ENCODE measurements at regions not wholly inside any gene's neighbourhood (a gene's known extent, or its start where the extent isn't known, plus 50 kb on each side); places are given as distances from the start of the nearest gene placed in this dataset.

- Histone ChIP-seq H3K4me1 (ENCODE audit: control insufficient read depth in 2 of 2, insufficient read depth in 2 of 2, low read length in 2 of 2) (no peaks in the 10 kb centered on the region), H3K4me3 (ENCODE audit: low read length in 2 of 2) (no peak overlapping the region), H3K27me3 (ENCODE audit: control insufficient read depth in 2 of 2, insufficient read depth in 1 of 2, low read length in 1 of 2) (no peaks in the 10 kb centered on the region), H3K36me3 (ENCODE audit: control insufficient read depth in 2 of 2, insufficient read depth in 2 of 2, low read length in 1 of 2) (no peaks in the 10 kb centered on the region), H3K27ac (ENCODE audit: low read depth in 1 of 2, low read length in 1 of 2) (no peak overlapping the region), H3K9me3 (ENCODE audit: control insufficient read depth in 2 of 2, insufficient read depth in 1 of 2, low read length in 1 of 2) (no peaks in the 10 kb centered on the region)
- DNase-seq (ENCODE audit: low read depth in 6 of 9, low spot score in 9 of 9): no peak
- 83% methylated on average over 2 of the region's 2 CpGs for WGBS
These were observed 155.6 kb upstream of the TAS2R1 start for GRCh38 chr5:9785751-9786150.

GRCh38 chr5:9784231-9784630, 154.1 kb upstream of the TAS2R1 start:
- no peak overlapping the region for H3K4me3 ChIP-seq (ENCODE audit: low read length in 2 of 2)
- H3K36me3 ChIP-seq (ENCODE audit: control insufficient read depth in 2 of 2, insufficient read depth in 2 of 2, low read length in 1 of 2): no peaks in the 10 kb centered on the region
- no peaks in the 10 kb centered on the region for H3K4me1 ChIP-seq (ENCODE audit: control insufficient read depth in 2 of 2, insufficient read depth in 2 of 2, low read length in 2 of 2)
- no peak for DNase-seq (ENCODE audit: low read depth in 6 of 9, low spot score in 9 of 9)
- no peak overlapping the region for H3K27ac ChIP-seq (ENCODE audit: low read depth in 1 of 2, low read length in 1 of 2)
- H3K27me3 ChIP-seq (ENCODE audit: control insufficient read depth in 2 of 2, insufficient read depth in 1 of 2, low read length in 1 of 2): no peaks in the 10 kb centered on the region
- 97% methylated on average over 2 of the region's 2 CpGs for WGBS
- H3K9me3 ChIP-seq (ENCODE audit: control insufficient read depth in 2 of 2, insufficient read depth in 1 of 2, low read length in 1 of 2): peaks cover 0 to 1% of the 10 kb centered on the region in 2 donors

DNA sequence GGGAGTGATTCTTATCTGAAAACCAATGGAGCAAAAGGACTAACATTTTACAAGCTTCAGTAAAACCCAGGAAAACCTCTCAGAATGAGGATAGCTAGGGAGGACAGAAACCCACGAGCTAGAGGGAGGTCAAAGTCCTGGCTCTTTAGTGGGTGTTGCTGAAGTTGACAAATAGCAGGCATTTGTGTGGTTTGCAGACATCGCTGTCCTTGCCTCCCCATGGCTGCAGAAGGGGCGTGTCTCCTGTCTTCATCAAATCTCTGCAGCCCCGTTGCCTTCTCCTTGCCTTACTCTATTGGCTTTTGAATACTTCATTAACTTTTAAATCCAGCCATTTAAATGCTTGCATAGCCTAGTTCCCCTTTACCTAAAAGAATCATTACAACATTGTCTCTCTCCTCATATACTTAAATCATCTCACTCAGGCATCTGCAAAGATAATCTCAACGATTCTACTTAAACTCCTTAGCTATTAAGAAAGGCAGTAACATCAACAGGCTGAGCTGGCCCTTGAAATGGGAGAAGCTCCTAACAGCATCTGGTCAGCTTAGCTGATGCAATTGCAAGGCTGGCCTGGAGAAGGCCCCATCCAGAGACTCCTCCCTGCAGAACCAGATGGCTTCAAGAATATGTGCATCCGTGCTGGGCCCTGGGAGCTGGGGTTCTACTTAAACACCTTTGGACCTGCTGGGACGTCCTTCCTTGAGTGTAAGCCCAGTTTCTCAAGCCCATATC, 152.8 kb upstream of the TAS2R1 start:
- Histone ChIP-seq H3K27ac (ENCODE audit: low read depth in 1 of 2, low read length in 1 of 2) (no peak overlapping the region), H3K4me1 (ENCODE audit: control insufficient read depth in 2 of 2, insufficient read depth in 2 of 2, low read length in 2 of 2) (no peaks in the 10 kb centered on the region), H3K4me3 (ENCODE audit: low read length in 2 of 2) (no peak overlapping the region), H3K36me3 (ENCODE audit: control insufficient read depth in 2 of 2, insufficient read depth in 2 of 2, low read length in 1 of 2) (no peaks in the 10 kb centered on the region), H3K9me3 (ENCODE audit: control insufficient read depth in 2 of 2, insufficient read depth in 1 of 2, low read length in 1 of 2) (peaks cover 0 to 1% of the 10 kb centered on the region in 2 donors), H3K27me3 (ENCODE audit: control insufficient read depth in 2 of 2, insufficient read depth in 1 of 2, low read length in 1 of 2) (no peaks in the 10 kb centered on the region)
- DNase-seq (ENCODE audit: low read depth in 6 of 9, low spot score in 9 of 9): no peak
- WGBS: 37% methylated on average over 7 of the region's 7 CpGs

- no peak overlapping the region for H3K27ac ChIP-seq (ENCODE audit: low read depth in 1 of 2, low read length in 1 of 2)
- no peak for DNase-seq (ENCODE audit: low read depth in 6 of 9, low spot score in 9 of 9)
- WGBS: 95% methylated on average over 1 of the region's 1 CpG
- H3K4me3 ChIP-seq (ENCODE audit: low read length in 2 of 2): no peak overlapping the region
- no peaks in the 10 kb centered on the region for H3K27me3 ChIP-seq (ENCODE audit: control insufficient read depth in 2 of 2, insufficient read depth in 1 of 2, low read length in 1 of 2)
- no peaks in the 10 kb centered on the region for H3K4me1 ChIP-seq (ENCODE audit: control insufficient read depth in 2 of 2, insufficient read depth in 2 of 2, low read length in 2 of 2)
- H3K36me3 ChIP-seq (ENCODE audit: control insufficient read depth in 2 of 2, insufficient read depth in 2 of 2, low read length in 1 of 2): no peaks in the 10 kb centered on the region
- H3K9me3 ChIP-seq (ENCODE audit: control insufficient read depth in 2 of 2, insufficient read depth in 1 of 2, low read length in 1 of 2): peaks cover 0 to 1% of the 10 kb centered on the region in 2 donors
These were observed 151.7 kb upstream of the TAS2R1 start for GRCh38 chr5:9781890-9782289.

DNA sequence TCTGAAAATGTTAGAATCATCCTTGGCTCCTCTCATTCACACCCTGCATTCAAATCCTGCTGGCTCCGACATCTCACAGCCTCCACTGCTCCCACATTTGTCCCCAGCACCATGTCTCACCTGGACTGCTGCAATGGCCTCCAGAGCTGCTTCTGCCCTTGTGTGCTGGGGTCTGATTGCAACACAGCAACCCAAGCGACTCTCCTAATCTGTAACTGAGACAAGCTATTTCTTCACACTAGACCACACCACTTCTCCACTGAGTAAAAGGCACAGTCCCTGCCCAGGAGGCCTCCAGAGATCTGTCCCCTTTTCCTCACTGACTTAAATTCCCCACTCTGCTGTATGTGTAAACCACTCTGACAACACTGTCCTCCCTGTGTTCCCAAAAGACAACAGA, 151.1 kb upstream of the TAS2R1 start:
- DNase-seq (ENCODE audit: low read depth in 6 of 9, low spot score in 9 of 9): no peak
- no peak overlapping the region for H3K27ac ChIP-seq (ENCODE audit: low read depth in 1 of 2, low read length in 1 of 2)
- WGBS: 77% methylated on average over 2 of the region's 2 CpGs
- H3K4me1 ChIP-seq (ENCODE audit: control insufficient read depth in 2 of 2, insufficient read depth in 2 of 2, low read length in 2 of 2): no peaks in the 10 kb centered on the region
- peaks cover 0 to 1% of the 10 kb centered on the region in 2 donors for H3K9me3 ChIP-seq (ENCODE audit: control insufficient read depth in 2 of 2, insufficient read depth in 1 of 2, low read length in 1 of 2)
- no peaks in the 10 kb centered on the region for H3K36me3 ChIP-seq (ENCODE audit: control insufficient read depth in 2 of 2, insufficient read depth in 2 of 2, low read length in 1 of 2)
- no peak overlapping the region for H3K4me3 ChIP-seq (ENCODE audit: low read length in 2 of 2)
- H3K27me3 ChIP-seq (ENCODE audit: control insufficient read depth in 2 of 2, insufficient read depth in 1 of 2, low read length in 1 of 2): no peaks in the 10 kb centered on the region

DNA sequence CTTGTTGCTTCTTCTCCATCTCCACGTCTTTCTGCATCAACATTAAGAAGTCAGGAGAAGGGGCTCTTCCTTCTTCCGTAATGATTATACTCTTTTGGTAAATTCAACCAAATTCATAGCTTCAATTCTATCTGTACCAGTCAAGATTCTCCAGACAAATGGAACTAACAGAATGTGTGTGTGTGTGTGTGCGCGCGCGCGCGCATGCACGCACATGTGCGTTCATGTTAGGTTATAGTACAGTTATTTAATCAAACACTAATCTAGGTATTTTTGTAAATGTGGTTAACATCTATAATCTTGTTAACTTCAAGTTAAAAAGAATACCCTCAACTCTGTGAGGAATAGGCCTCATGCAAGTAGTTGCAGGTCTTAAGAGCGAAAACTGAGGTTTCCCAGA, 150.3 kb upstream of the TAS2R1 start:
- 97% methylated on average over 11 of the region's 11 CpGs for WGBS
- Histone ChIP-seq H3K36me3 (ENCODE audit: control insufficient read depth in 2 of 2, insufficient read depth in 2 of 2, low read length in 1 of 2) (no peaks in the 10 kb centered on the region), H3K4me3 (ENCODE audit: low read length in 2 of 2) (no peak overlapping the region), H3K9me3 (ENCODE audit: control insufficient read depth in 2 of 2, insufficient read depth in 1 of 2, low read length in 1 of 2) (peaks cover 0 to 1% of the 10 kb centered on the region in 2 donors), H3K27me3 (ENCODE audit: control insufficient read depth in 2 of 2, insufficient read depth in 1 of 2, low read length in 1 of 2) (no peaks in the 10 kb centered on the region), H3K4me1 (ENCODE audit: control insufficient read depth in 2 of 2, insufficient read depth in 2 of 2, low read length in 2 of 2) (no peaks in the 10 kb centered on the region), H3K27ac (ENCODE audit: low read depth in 1 of 2, low read length in 1 of 2) (no peak overlapping the region)
- DNase-seq (ENCODE audit: low read depth in 6 of 9, low spot score in 9 of 9): no peak

- DNase-seq (ENCODE audit: low read depth in 6 of 9, low spot score in 9 of 9): no peak
- Histone ChIP-seq H3K4me3 (ENCODE audit: low read length in 2 of 2) (no peak overlapping the region), H3K27ac (ENCODE audit: low read depth in 1 of 2, low read length in 1 of 2) (no peak overlapping the region), H3K9me3 (ENCODE audit: control insufficient read depth in 2 of 2, insufficient read depth in 1 of 2, low read length in 1 of 2) (peaks cover 0 to 1% of the 10 kb centered on the region in 2 donors), H3K27me3 (ENCODE audit: control insufficient read depth in 2 of 2, insufficient read depth in 1 of 2, low read length in 1 of 2) (no peaks in the 10 kb centered on the region), H3K36me3 (ENCODE audit: control insufficient read depth in 2 of 2, insufficient read depth in 2 of 2, low read length in 1 of 2) (no peaks in the 10 kb centered on the region), H3K4me1 (ENCODE audit: control insufficient read depth in 2 of 2, insufficient read depth in 2 of 2, low read length in 2 of 2) (no peaks in the 10 kb centered on the region)
- WGBS: 34% methylated on average over 3 of the region's 3 CpGs
These were observed 146.4 kb upstream of the TAS2R1 start for GRCh38 chr5:9776525-9776924.

- Histone ChIP-seq H3K9me3 (ENCODE audit: control insufficient read depth in 2 of 2, insufficient read depth in 1 of 2, low read length in 1 of 2) (no peaks in the 10 kb centered on the region), H3K4me3 (ENCODE audit: low read length in 2 of 2) (no peak overlapping the region), H3K36me3 (ENCODE audit: control insufficient read depth in 2 of 2, insufficient read depth in 2 of 2, low read length in 1 of 2) (no peaks in the 10 kb centered on the region), H3K4me1 (ENCODE audit: control insufficient read depth in 2 of 2, insufficient read depth in 2 of 2, low read length in 2 of 2) (no peaks in the 10 kb centered on the region), H3K27me3 (ENCODE audit: control insufficient read depth in 2 of 2, insufficient read depth in 1 of 2, low read length in 1 of 2) (no peaks in the 10 kb centered on the region), H3K27ac (ENCODE audit: low read depth in 1 of 2, low read length in 1 of 2) (no peak overlapping the region)
- no peak for DNase-seq (ENCODE audit: low read depth in 6 of 9, low spot score in 9 of 9)
These were observed 145.2 kb upstream of the TAS2R1 start for GRCh38 chr5:9775339-9775738.

DNA sequence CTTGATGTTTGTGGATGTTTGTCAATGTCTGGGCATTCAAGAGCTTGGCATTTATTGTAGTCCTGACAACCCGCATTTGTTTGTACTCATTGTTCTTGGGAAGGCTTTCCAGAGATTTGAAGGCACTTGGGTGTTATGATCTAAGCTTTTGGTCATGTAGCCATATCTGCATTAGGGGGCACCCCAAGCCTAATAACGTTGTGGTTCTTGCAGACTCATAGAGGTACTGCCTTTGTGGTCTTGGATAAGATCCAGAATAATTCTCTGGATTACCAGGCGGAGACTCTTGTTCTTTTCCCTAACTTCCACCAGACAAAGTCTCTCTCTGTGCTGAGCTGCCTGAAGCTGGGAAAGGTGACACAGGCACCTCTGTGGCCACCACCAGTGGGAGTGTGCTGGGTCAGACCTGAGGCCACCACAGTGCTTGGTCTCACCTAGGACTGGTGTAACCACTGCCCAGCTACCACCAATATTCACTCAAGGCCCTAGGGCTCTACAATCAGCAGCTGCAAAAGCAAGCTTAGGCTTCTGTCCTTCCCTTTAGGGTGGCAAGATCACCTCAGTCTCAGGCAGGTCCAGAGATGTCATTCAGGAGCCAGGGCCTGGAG, 144.4 kb upstream of the TAS2R1 start:
- DNase-seq (ENCODE audit: low read depth in 6 of 9, low spot score in 9 of 9): no peak
- 80% methylated on average over 3 of the region's 3 CpGs for WGBS

More for the DNA sequence above, 144.4 kb upstream of the TAS2R1 start:
- Histone ChIP-seq H3K4me1 (ENCODE audit: control insufficient read depth in 2 of 2, insufficient read depth in 2 of 2, low read length in 2 of 2) (no peaks in the 10 kb centered on the region), H3K9me3 (ENCODE audit: control insufficient read depth in 2 of 2, insufficient read depth in 1 of 2, low read length in 1 of 2) (no peaks in the 10 kb centered on the region), H3K27ac (ENCODE audit: low read depth in 1 of 2, low read length in 1 of 2) (no peak overlapping the region), H3K27me3 (ENCODE audit: control insufficient read depth in 2 of 2, insufficient read depth in 1 of 2, low read length in 1 of 2) (no peaks in the 10 kb centered on the region), H3K4me3 (ENCODE audit: low read length in 2 of 2) (no peak overlapping the region), H3K36me3 (ENCODE audit: control insufficient read depth in 2 of 2, insufficient read depth in 2 of 2, low read length in 1 of 2) (no peaks in the 10 kb centered on the region)

Measured in thymus (tissue), 11 donors.